HCT116 (cell line): ENCODE measurements at regions not wholly inside any gene's neighbourhood (a gene's known extent, or its start where the extent isn't known, plus 50 kb on each side); places are given as distances from the start of the nearest gene placed in this dataset.

Experiments
- ATAC-seq: fragments of 200-7000 bp; cut with Tn5 transposase; 2 replicates; pipeline ENCODE4 v1.9.1; 2020; ENCODE audit warnings: mild to moderate bottlenecking, moderate library complexity
- BruUV-seq: library from RNA; stranded (reverse); fragments of 400-500 nt; replicated peaks from 2 replicates; lab custom pipeline; 2021; lab: Mats Ljungman, UMichigan
- CTCF ChIA-PET: fragments of 300-600 bp; sonication (Branson Sonifier 250); formaldehyde crosslinking; loops from one replicate; lab custom pipeline; 2021; ENCODE audit warnings: antibody characterized with exemption; lab: Charles Lee
- POLR2A ChIA-PET: fragments of 300-600, 350-600 bp; sonication (Branson Sonifier 250); formaldehyde crosslinking; loops from one replicate; lab custom pipeline; 2021; ENCODE audit warnings: antibody characterized with exemption; lab: Charles Lee
- RAD21 ChIA-PET, 2 experiments: fragments of 300-600 bp; sonication (Branson Sonifier 250); formaldehyde crosslinking; loops; one replicate each; lab custom pipeline; 2023; ENCODE audit warnings: low total read pairs in 2 of 2; ENCODE audit not compliant: uncharacterized antibody in 2 of 2, unreplicated experiment in 2 of 2, low non-redundant PET in 1 of 2; lab: Charles Lee
- DNase-seq: peaks from one replicate; pipeline ENCODE4 v3.0.0-alpha.2; 2010; ENCODE audit warnings: low read depth, low spot score
- H2AFZ ChIP-seq: fragments of 200-600 bp; shearing (Covaris generic), sonication (generic); 2 replicates; pipeline ENCODE4 v1.6.1; 2017; ENCODE audit warnings: low read depth, mixed run types, mixed read lengths, antibody characterized with exemption, low read length; ENCODE audit not compliant: poor library complexity, severe bottlenecking
- H3K27ac ChIP-seq: 2 replicates; pipeline ENCODE4 v1.5.1; 2012; ENCODE audit warnings: low read depth, low read length
- H3K27me3 ChIP-seq: fragments of 200-600 bp; sonication (generic); 2 replicates; pipeline ENCODE4 v1.6.1; 2016; ENCODE audit warnings: mixed run types, low read length, mixed read lengths; ENCODE audit not compliant: insufficient read depth
- H3K36me3 ChIP-seq, 2 experiments: fragments of 200-500 bp in 1 of 2; fragments of 200-600 bp in 1 of 2; sonication (Bioruptor generic) in 1 of 2; sonication (generic) in 1 of 2; 2 replicates each; pipeline versions ENCODE4 v1.5.1 to v1.6.1; 2014 to 2016; ENCODE audit warnings: low read length in 2 of 2, inconsistent platforms in 1 of 2, mixed read lengths in 1 of 2, mixed run types in 1 of 2; ENCODE audit not compliant: insufficient read depth in 2 of 2, control insufficient read depth in 1 of 2
- H3K4me1 ChIP-seq, 2 experiments: fragments of 200-600 bp in 1 of 2; sonication (generic) in 1 of 2; 2 replicates each; pipeline versions ENCODE4 v1.5.1 to v1.6.1; 2012 to 2017; ENCODE audit warnings: low read length in 2 of 2, inconsistent platforms in 1 of 2, mild to moderate bottlenecking in 1 of 2, mixed read lengths in 1 of 2, mixed run types in 1 of 2, moderate library complexity in 1 of 2; ENCODE audit not compliant: insufficient read depth in 2 of 2, control insufficient read depth in 1 of 2
- H3K4me2 ChIP-seq: fragments of 200-600 bp; sonication (generic); 2 replicates; pipeline ENCODE4 v1.6.1; 2017; ENCODE audit warnings: mixed run types, low read length, mixed read lengths
- H3K4me3 ChIP-seq, 2 experiments: fragments of 200-600 bp in 1 of 2; sonication (generic) in 1 of 2; replicated peaks in 1 of 2; 2 replicates each; pipeline ENCODE4 v1.5.1; 2011 to 2016; ENCODE audit warnings: low read length in 2 of 2, control low read depth in 1 of 2, low read depth in 1 of 2, mild to moderate bottlenecking in 1 of 2, mixed read lengths in 1 of 2, mixed run types in 1 of 2
- H3K79me2 ChIP-seq: fragments of 200-600 bp; sonication (generic); 2 replicates; pipeline ENCODE4 v1.6.1; 2017; ENCODE audit warnings: mild to moderate bottlenecking, mixed run types, low read length, moderate library complexity, mixed read lengths; ENCODE audit not compliant: insufficient read depth
- H3K9ac ChIP-seq: fragments of 200-600 bp; sonication (generic); 2 replicates; pipeline ENCODE4 v1.6.1; 2016; ENCODE audit warnings: low read length, mixed read lengths
- H3K9me2 ChIP-seq: fragments of 200-600 bp; sonication (generic), shearing (Covaris generic); 2 replicates; pipeline ENCODE4 v1.6.1; 2017; ENCODE audit warnings: mixed run types, mild to moderate bottlenecking, moderate library complexity; ENCODE audit not compliant: insufficient read depth
- H3K9me3 ChIP-seq, 2 experiments: fragments of 200-500 bp in 1 of 2; fragments of 200-600 bp in 1 of 2; sonication (Bioruptor generic) in 1 of 2; sonication (generic) in 1 of 2; 2 replicates each; pipeline ENCODE4 v1.6.1; 2014 to 2017; ENCODE audit warnings: low read length in 2 of 2, mixed read lengths in 2 of 2, inconsistent platforms in 1 of 2, low read depth in 1 of 2, mild to moderate bottlenecking in 1 of 2, mixed run types in 1 of 2, moderate library complexity in 1 of 2; ENCODE audit not compliant: control insufficient read depth in 1 of 2, insufficient read depth in 1 of 2
- H4K20me1 ChIP-seq: fragments of 200-600 bp; sonication (generic), shearing (Covaris generic); 2 replicates; pipeline ENCODE4 v1.6.1; 2017; ENCODE audit warnings: mixed run types, mild to moderate bottlenecking, moderate library complexity; ENCODE audit not compliant: insufficient read depth
- ATF3 ChIP-seq: IDR thresholded peaks from 2 replicates; pipeline ENCODE4 v1.6.1; 2012
- CBX3 ChIP-seq: IDR thresholded peaks from 2 replicates; pipeline ENCODE4 v1.6.1; 2012; ENCODE audit warnings: low read depth
- CEBPB ChIP-seq: IDR thresholded peaks from 2 replicates; pipeline ENCODE4 v1.6.1; 2012; ENCODE audit warnings: low read depth
- EGR1 ChIP-seq: IDR thresholded peaks from 2 replicates; pipeline ENCODE4 v1.6.1; 2012; ENCODE audit warnings: low read depth
- ELF1 ChIP-seq: IDR thresholded peaks from 2 replicates; pipeline ENCODE4 v1.6.1; 2012; ENCODE audit warnings: low read depth, borderline replicate concordance
- EZH2 ChIP-seq: fragments of 200-600 bp; sonication (generic); IDR thresholded peaks from 2 replicates; pipeline ENCODE4 v1.6.1; 2017; ENCODE audit warnings: antibody characterized with exemption, mixed run types
- EZH2phosphoT487 ChIP-seq: fragments of 200-600 bp; IDR thresholded peaks from 2 replicates; pipeline ENCODE4 v1.6.1; 2018; ENCODE audit warnings: antibody characterized with exemption, borderline replicate concordance
- FOSL1 ChIP-seq: IDR thresholded peaks from 2 replicates; pipeline ENCODE4 v1.6.1; 2012; ENCODE audit warnings: low read depth
- JUND ChIP-seq: IDR thresholded peaks from 2 replicates; pipeline ENCODE4 v1.6.1; 2012
- POLR2A ChIP-seq: IDR thresholded peaks from 2 replicates; pipeline ENCODE4 v1.7.0; 2011; ENCODE audit warnings: borderline replicate concordance; ENCODE audit not compliant: insufficient read depth, insufficient read length; ENCODE audit errors: extremely low read depth
- RAD21 ChIP-seq: IDR thresholded peaks from 2 replicates; pipeline ENCODE4 v1.6.1; 2012; ENCODE audit warnings: low read depth, mild to moderate bottlenecking
- REST ChIP-seq: IDR thresholded peaks from 2 replicates; pipeline ENCODE4 v1.6.1; 2012; ENCODE audit warnings: low read depth
- SIN3A ChIP-seq: IDR thresholded peaks from 2 replicates; pipeline ENCODE4 v1.6.1; 2012; ENCODE audit warnings: low read depth
- SP1 ChIP-seq: IDR thresholded peaks from 2 replicates; pipeline ENCODE4 v1.6.1; 2012; ENCODE audit warnings: low read depth
- TCF7L2 ChIP-seq: IDR thresholded peaks from 2 replicates; pipeline ENCODE4 v1.7.0; 2011; ENCODE audit warnings: borderline replicate concordance, inconsistent platforms; ENCODE audit not compliant: insufficient read depth, insufficient read length; ENCODE audit errors: extremely low read depth
- ZBTB33 ChIP-seq: IDR thresholded peaks from 2 replicates; pipeline ENCODE4 v1.6.1; 2011; ENCODE audit warnings: mild to moderate bottlenecking, low read length, moderate library complexity; ENCODE audit not compliant: insufficient replicate concordance; ENCODE audit errors: extremely low read depth
- ZFX ChIP-seq: fragments of 450-650 bp; IDR thresholded peaks from 2 replicates; pipeline ENCODE4 v1.6.1; 2017
- ZNF274 ChIP-seq: fragments of 200-500 bp; sonication (Bioruptor generic); IDR thresholded peaks from 2 replicates; pipeline ENCODE4 v1.6.1; 2014; ENCODE audit warnings: mild to moderate bottlenecking, low read depth, low read length, inconsistent platforms
- intact Hi-C: fragments of 100-400 bp; cut with micrococcal nuclease; formaldehyde crosslinking; loops from 2 replicates; pipeline ENCODE4 v1.10.0; 2022

GRCh38 chr4:137676357-137676998 is 144.2 kb upstream of the PCDH18 start (continued):
- TF ChIP-seq EZH2phosphoT487 (no peak), REST (no peak), ZFX (no peak), ATF3 (no peak), TCF7L2 (no peak), SP1 (no peak), JUND (no peak), EGR1 (no peak), POLR2A (no peak), EZH2 (no peak)

GRCh38 chr4:137674066-137674465 is 141.8 kb upstream of the PCDH18 start:
- Histone ChIP-seq H3K4me2 (no peak overlapping the region), H3K4me1 (no peaks in the 10 kb centered on the region), H3K9me2 (no peaks in the 10 kb centered on the region), H3K9ac (no peak overlapping the region), H3K27me3 (no peaks in the 10 kb centered on the region), H3K4me3 (no peak overlapping the region), H3K36me3 (no peaks in the 10 kb centered on the region), H3K79me2 (no peaks in the 10 kb centered on the region), H4K20me1 (no peaks in the 10 kb centered on the region), H3K9me3 (no peaks in the 10 kb centered on the region), H2AFZ (no peak overlapping the region), H3K27ac (no peak overlapping the region)
- RAD21 ChIA-PET = no interaction called here
- POLR2A ChIA-PET = no interaction called here
- BruUV-seq = no TSS peak
- ATAC-seq (no peak), DNase-seq (no peak)
- CTCF ChIA-PET = no interaction called here
- intact Hi-C loops = no loop called here
- TF ChIP-seq EZH2 (no peak), FOSL1 (no peak), RAD21 (no peak), ZBTB33 (no peak), SP1 (no peak), EGR1 (no peak), ZNF274 (no peak), ELF1 (no peak), ZFX (no peak), CBX3 (no peak), TCF7L2 (no peak), POLR2A (no peak), EZH2phosphoT487 (no peak), CEBPB (no peak), SIN3A (no peak)
